Mesenchymal stem cell (in vitro differentiated cells and primary cell): ENCODE measurements at regions not wholly inside any gene's neighbourhood (a gene's known extent, or its start where the extent isn't known, plus 50 kb on each side); places are given as distances from the start of the nearest gene placed in this dataset.

Experiments
- DNase-seq: peaks from one replicate; pipeline ENCODE4 v3.0.0-alpha.2; 2013
- H2AFZ ChIP-seq: one replicate; pipeline ENCODE4 v1.6.1; 2013; ENCODE audit warnings: low read depth, mild to moderate bottlenecking, control low read depth, inconsistent platforms, low read length, moderate library complexity
- H2AK5ac ChIP-seq: 2 replicates; pipeline ENCODE4 v1.6.1; 2013; ENCODE audit warnings: low read length, moderate library complexity, mild to moderate bottlenecking, inconsistent platforms; ENCODE audit not compliant: severe bottlenecking
- H2BK120ac ChIP-seq: one replicate; pipeline ENCODE4 v1.6.1; 2013; ENCODE audit warnings: low read depth, mild to moderate bottlenecking, inconsistent platforms, low read length, moderate library complexity
- H2BK12ac ChIP-seq, 2 experiments: one replicate each; pipeline ENCODE4 v1.6.1; 2013; ENCODE audit warnings: inconsistent platforms in 2 of 2, low read length in 2 of 2, mild to moderate bottlenecking in 2 of 2, moderate library complexity in 2 of 2, control low read depth in 1 of 2
- H2BK15ac ChIP-seq: one replicate; pipeline ENCODE4 v1.6.1; 2013; ENCODE audit warnings: mild to moderate bottlenecking, low read depth, inconsistent platforms; ENCODE audit not compliant: poor library complexity, severe bottlenecking
- H2BK5ac ChIP-seq: 2 replicates; pipeline ENCODE4 v1.6.1; 2013; ENCODE audit warnings: low read depth, mild to moderate bottlenecking, low read length, control low read depth, inconsistent platforms; ENCODE audit not compliant: poor library complexity, severe bottlenecking
- H3K14ac ChIP-seq, 2 experiments: one replicate each; pipeline ENCODE4 v1.6.1; 2013; ENCODE audit warnings: inconsistent platforms in 2 of 2, low read length in 2 of 2, control low read depth in 1 of 2, mild to moderate bottlenecking in 1 of 2, moderate library complexity in 1 of 2
- H3K18ac ChIP-seq, 2 experiments: one replicate each; pipeline ENCODE4 v1.6.1; 2013; ENCODE audit warnings: inconsistent platforms in 2 of 2, low read length in 2 of 2, control low read depth in 1 of 2, low read depth in 1 of 2, mild to moderate bottlenecking in 1 of 2
- H3K23ac ChIP-seq, 2 experiments: one replicate each; pipeline ENCODE4 v1.6.1; 2013; ENCODE audit warnings: inconsistent platforms in 2 of 2, low read length in 2 of 2, mild to moderate bottlenecking in 2 of 2, moderate library complexity in 2 of 2, control low read depth in 1 of 2
- H3K27ac ChIP-seq: 2 replicates; pipeline ENCODE4 v1.5.1; 2013; ENCODE audit warnings: mild to moderate bottlenecking, moderate library complexity, low read length, control low read depth, inconsistent platforms; ENCODE audit not compliant: poor library complexity, severe bottlenecking
- H3K27me3 ChIP-seq, 2 experiments: 2 replicates each; pipeline versions ENCODE4 v1.6.1 to v1.7.0; 2013; ENCODE audit warnings: low read length in 2 of 2, mild to moderate bottlenecking in 2 of 2, moderate library complexity in 2 of 2, control low read depth in 1 of 2, inconsistent platforms in 1 of 2; ENCODE audit not compliant: control insufficient read depth in 1 of 2, insufficient read depth in 1 of 2
- H3K36me3 ChIP-seq, 2 experiments: 2 replicates each; pipeline versions ENCODE4 v1.6.1 to v1.7.0; 2013; ENCODE audit warnings: low read length in 2 of 2, control low read depth in 1 of 2, inconsistent platforms in 1 of 2, low read depth in 1 of 2, mild to moderate bottlenecking in 1 of 2; ENCODE audit not compliant: insufficient read depth in 2 of 2, control insufficient read depth in 1 of 2
- H3K4ac ChIP-seq, 2 experiments: one replicate each; pipeline ENCODE4 v1.6.1; 2013; ENCODE audit warnings: inconsistent platforms in 2 of 2, low read length in 2 of 2, mild to moderate bottlenecking in 2 of 2, moderate library complexity in 2 of 2, control low read depth in 1 of 2, low read depth in 1 of 2
- H3K4me1 ChIP-seq: 2 replicates; pipeline ENCODE4 v1.6.1; 2013; ENCODE audit warnings: low read depth, low read length, control low read depth; ENCODE audit not compliant: control insufficient read depth, insufficient read depth
- H3K4me2 ChIP-seq: 2 replicates; pipeline ENCODE4 v1.6.1; 2013; ENCODE audit warnings: low read length, mild to moderate bottlenecking, inconsistent platforms; ENCODE audit not compliant: poor library complexity, severe bottlenecking
- H3K4me3 ChIP-seq, 2 experiments: 2 replicates each; pipeline versions ENCODE4 v1.5.1 to v1.7.0; 2013; ENCODE audit warnings: low read length in 2 of 2, mild to moderate bottlenecking in 2 of 2, control low read depth in 1 of 2, low read depth in 1 of 2; ENCODE audit not compliant: insufficient read depth in 1 of 2
- H3K79me1 ChIP-seq: replicated peaks from 2 replicates; pipeline ENCODE4 v1.6.1; 2013; ENCODE audit warnings: mild to moderate bottlenecking, control low read depth, low read length, inconsistent platforms; ENCODE audit not compliant: poor library complexity, severe bottlenecking
- H3K9ac ChIP-seq: 2 replicates; pipeline ENCODE4 v1.7.0; 2013; ENCODE audit warnings: mild to moderate bottlenecking, low read length, moderate library complexity
- H3K9me3 ChIP-seq: 2 replicates; pipeline ENCODE4 v1.7.0; 2013; ENCODE audit warnings: mild to moderate bottlenecking, low read length; ENCODE audit not compliant: control insufficient read depth
- H4K8ac ChIP-seq: one replicate; pipeline ENCODE4 v1.6.1; 2013; ENCODE audit warnings: inconsistent platforms, mild to moderate bottlenecking, low read length, moderate library complexity
- H4K91ac ChIP-seq: one replicate; pipeline ENCODE4 v1.6.1; 2013; ENCODE audit warnings: mild to moderate bottlenecking, low read length, inconsistent platforms
- WGBS: methylation state at CpG from one replicate; pipeline ENCODE4 v1.1.7; 2013; ENCODE audit warnings: mixed read lengths; 5-methylcytosine and 5-hydroxymethylcytosine counted together

DNA sequence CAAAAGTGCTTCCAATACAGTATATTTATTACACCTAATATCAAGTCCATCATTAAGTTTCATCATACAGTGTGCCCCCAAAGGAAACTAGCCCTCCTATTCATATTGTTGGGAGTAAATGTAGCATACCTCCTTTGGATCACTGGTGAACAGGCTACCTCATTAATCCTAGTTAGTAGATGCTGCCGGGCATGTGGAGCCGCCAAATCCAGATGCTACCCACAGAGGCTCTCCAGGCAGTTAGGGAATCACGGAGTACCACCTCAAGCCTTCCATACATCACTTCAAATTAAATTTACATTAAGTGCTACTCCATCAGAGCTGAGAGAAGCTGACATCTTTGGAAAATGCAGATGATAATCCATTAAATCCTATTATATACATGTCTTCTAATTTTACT, 121.7 kb upstream of the FOXD3 start:
- H2AFZ ChIP-seq: no peak overlapping the region
- H4K8ac ChIP-seq: no peak overlapping the region
- H4K91ac ChIP-seq: no peak overlapping the region
- H3K27ac ChIP-seq: no peak overlapping the region
- no peaks in the 10 kb centered on the region for H3K4me1 ChIP-seq
- H3K27me3 ChIP-seq: peaks cover 14 to 39% of the 10 kb centered on the region in 2 experiments
- no peaks in the 10 kb centered on the region for H3K79me1 ChIP-seq
- H3K9ac ChIP-seq: no peak overlapping the region
- H3K14ac ChIP-seq: no peak overlapping the region
- WGBS: 67% methylated on average over 3 of the region's 3 CpGs
- no peaks in the 10 kb centered on the region for H3K36me3 ChIP-seq
- no peak overlapping the region for H2BK120ac ChIP-seq
- no peak overlapping the region for H2BK12ac ChIP-seq
- H3K4ac ChIP-seq: no peak overlapping the region
- no peak overlapping the region for H2BK5ac ChIP-seq
- no peak for DNase-seq
- no peak overlapping the region for H2AK5ac ChIP-seq
- no peak overlapping the region for H3K4me2 ChIP-seq
- H2BK15ac ChIP-seq: no peak overlapping the region
- no peak overlapping the region for H3K4me3 ChIP-seq
- H3K23ac ChIP-seq: no peak overlapping the region
- no peaks in the 10 kb centered on the region for H3K9me3 ChIP-seq
- H3K18ac ChIP-seq: no peak overlapping the region

DNA sequence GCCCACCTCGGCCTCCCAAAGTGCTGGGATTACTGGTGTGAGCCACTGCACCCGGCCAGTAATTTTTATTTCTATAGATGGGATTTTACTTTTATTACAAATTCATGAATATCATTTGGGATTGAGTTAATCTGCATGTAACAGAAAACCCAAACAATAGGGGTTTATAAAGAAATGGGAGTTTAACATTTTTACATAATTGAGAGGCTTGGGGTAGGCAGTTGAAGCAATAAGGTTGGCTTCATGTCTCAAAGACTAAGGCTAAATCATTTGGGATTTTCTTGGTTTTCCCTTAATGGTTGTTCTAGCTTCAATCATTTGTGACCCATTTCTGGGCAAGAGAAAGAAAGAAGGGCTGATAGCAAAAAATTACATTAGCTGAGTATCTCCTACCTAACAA, 118.7 kb upstream of the FOXD3 start:
- no peaks in the 10 kb centered on the region for H3K4me1 ChIP-seq
- H2BK12ac ChIP-seq: no peak overlapping the region
- WGBS: 40% methylated on average over 1 of the region's 2 CpGs
- no peak overlapping the region for H3K23ac ChIP-seq
- H3K14ac ChIP-seq: no peak overlapping the region
- no peak overlapping the region for H3K27ac ChIP-seq
- DNase-seq: no peak
- H3K18ac ChIP-seq: no peak overlapping the region
- H2AFZ ChIP-seq: no peak overlapping the region
- no peak overlapping the region for H3K9ac ChIP-seq
- no peaks in the 10 kb centered on the region for H3K36me3 ChIP-seq
- H4K8ac ChIP-seq: no peak overlapping the region
- no peak overlapping the region for H3K4me2 ChIP-seq
- H3K79me1 ChIP-seq: no peaks in the 10 kb centered on the region
- no peaks in the 10 kb centered on the region for H3K9me3 ChIP-seq
- H4K91ac ChIP-seq: no peak overlapping the region
- no peak overlapping the region for H2BK120ac ChIP-seq
- H2BK5ac ChIP-seq: no peak overlapping the region
- H2AK5ac ChIP-seq: no peak overlapping the region
- no peak overlapping the region for H2BK15ac ChIP-seq
- peaks cover 5 to 28% of the 10 kb centered on the region in 2 experiments for H3K27me3 ChIP-seq
- no peak overlapping the region for H3K4me3 ChIP-seq
- H3K4ac ChIP-seq: no peak overlapping the region

DNA sequence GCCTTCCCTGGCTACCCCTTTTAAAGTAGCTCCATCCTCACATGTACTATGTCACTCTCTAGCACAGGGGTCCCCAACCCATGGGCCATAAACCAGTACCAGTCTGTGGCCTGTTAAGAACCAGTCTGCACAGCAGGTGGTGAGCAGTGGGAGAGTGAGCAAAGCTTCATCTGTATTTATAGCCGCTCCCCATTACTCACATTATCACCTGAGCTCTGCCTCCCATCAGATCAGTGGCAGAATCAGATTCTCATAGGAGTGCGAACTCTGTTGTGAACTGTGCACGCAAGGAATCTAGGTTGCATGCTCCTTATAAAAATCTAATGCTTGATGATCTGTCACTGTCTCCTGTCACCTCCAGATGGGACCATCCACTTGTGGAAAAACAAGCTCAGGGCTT, 116.6 kb upstream of the FOXD3 start:
- no peaks in the 10 kb centered on the region for H3K79me1 ChIP-seq
- no peak overlapping the region for H2AK5ac ChIP-seq
- H3K4me3 ChIP-seq: no peak overlapping the region
- no peak overlapping the region for H3K4ac ChIP-seq
- DNase-seq: no peak
- H2BK5ac ChIP-seq: no peak overlapping the region
- H3K14ac ChIP-seq: no peak overlapping the region
- H2BK12ac ChIP-seq: no peak overlapping the region
- no peak overlapping the region for H2AFZ ChIP-seq
- H3K18ac ChIP-seq: no peak overlapping the region
- no peak overlapping the region for H3K23ac ChIP-seq
- no peaks in the 10 kb centered on the region for H3K36me3 ChIP-seq
- H3K27ac ChIP-seq: no peak overlapping the region
- WGBS: 86% methylated on average over 3 of the region's 3 CpGs
- H3K9ac ChIP-seq: no peak overlapping the region
- H4K91ac ChIP-seq: no peak overlapping the region
- no peaks in the 10 kb centered on the region for H3K4me1 ChIP-seq
- no peaks in the 10 kb centered on the region for H3K9me3 ChIP-seq
- H3K4me2 ChIP-seq: no peak overlapping the region
- no peak overlapping the region for H4K8ac ChIP-seq
- H2BK120ac ChIP-seq: no peak overlapping the region
- H3K27me3 ChIP-seq: peaks cover 0 to 10% of the 10 kb centered on the region in 2 experiments
- no peak overlapping the region for H2BK15ac ChIP-seq

DNA sequence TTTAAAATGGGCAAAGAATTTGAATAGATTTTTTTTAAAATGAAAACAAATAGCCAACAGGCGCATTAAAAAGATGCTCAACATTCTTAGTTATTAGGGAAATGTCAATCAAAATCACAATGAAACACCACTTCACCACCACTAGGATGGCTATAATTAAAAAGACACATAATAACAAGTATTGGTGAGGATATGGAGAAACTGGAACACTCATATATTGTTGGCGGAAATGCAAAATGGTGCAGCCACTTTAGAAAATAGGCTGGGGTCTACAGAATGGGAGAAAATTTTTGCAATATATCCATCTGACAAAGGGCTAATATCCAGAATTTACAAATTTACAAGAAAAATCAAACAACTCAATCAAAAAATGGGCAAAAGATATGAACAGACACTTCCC, 107.8 kb upstream of the FOXD3 start:
- H3K4ac ChIP-seq: no peak overlapping the region
- no peak for DNase-seq
- no peak overlapping the region for H4K91ac ChIP-seq
- no peak overlapping the region for H3K4me3 ChIP-seq
- no peak overlapping the region for H2BK5ac ChIP-seq
- H2BK12ac ChIP-seq: no peak overlapping the region
- WGBS: 86% methylated on average over 1 of the region's 2 CpGs
- no peak overlapping the region for H3K4me2 ChIP-seq
- no peak overlapping the region for H2BK120ac ChIP-seq
- no peak overlapping the region for H3K23ac ChIP-seq
- H2AK5ac ChIP-seq: no peak overlapping the region
- H3K9me3 ChIP-seq: peaks cover 7% of the 10 kb centered on the region
- H4K8ac ChIP-seq: no peak overlapping the region
- H3K36me3 ChIP-seq: no peaks in the 10 kb centered on the region
- H3K27me3 ChIP-seq: no peaks in the 10 kb centered on the region
- no peak overlapping the region for H2AFZ ChIP-seq
- H3K4me1 ChIP-seq: no peaks in the 10 kb centered on the region
- no peak overlapping the region for H2BK15ac ChIP-seq
- H3K27ac ChIP-seq: no peak overlapping the region
- H3K14ac ChIP-seq: no peak overlapping the region
- H3K9ac ChIP-seq: no peak overlapping the region
- H3K18ac ChIP-seq: no peak overlapping the region
- H3K79me1 ChIP-seq: no peaks in the 10 kb centered on the region
